ENCODE measurements at regions not wholly inside any gene's neighbourhood (a gene's known extent, or its start where the extent isn't known, plus 50 kb on each side); places are given as distances from the start of the nearest gene placed in this dataset.

DNA sequence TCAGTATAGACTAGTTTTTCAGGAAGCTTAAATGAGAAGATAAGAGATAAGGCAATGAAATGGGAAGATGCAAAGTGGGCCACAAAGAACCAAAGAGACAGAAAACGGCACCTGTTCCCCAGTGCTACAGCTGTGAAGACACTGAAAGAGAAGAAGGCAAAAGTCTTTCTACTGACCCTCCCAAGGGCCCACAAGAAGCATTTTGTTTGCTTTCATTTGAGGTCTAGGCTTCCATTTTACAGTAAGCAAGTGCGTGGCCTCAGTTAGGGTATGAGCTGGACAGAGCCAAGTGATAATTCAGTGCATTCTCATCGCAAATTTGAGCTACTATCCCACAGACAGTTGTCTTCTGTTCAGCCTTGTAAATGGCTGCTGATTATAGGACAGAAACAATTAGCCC, 53.4 kb upstream of the STK17B start:
- no peak for DNase-seq (ENCODE audit: low spot score)
- Mint-ChIP-seq H3K36me3 (ENCODE audit: low read depth, unreplicated experiment) (peaks cover 14% of the 10 kb centered on the region), H3K4me1 (ENCODE audit: unreplicated experiment) (no peaks in the 10 kb centered on the region), H3K4me3 (ENCODE audit: unreplicated experiment) (no peak overlapping the region), H3K9me3 (ENCODE audit: unreplicated experiment) (no peaks in the 10 kb centered on the region), H3K27ac (ENCODE audit: unreplicated experiment) (no peak overlapping the region), H3K27me3 (ENCODE audit: unreplicated experiment) (peaks cover 3% of the 10 kb centered on the region)
- TF ChIP-seq, protein P1, sequence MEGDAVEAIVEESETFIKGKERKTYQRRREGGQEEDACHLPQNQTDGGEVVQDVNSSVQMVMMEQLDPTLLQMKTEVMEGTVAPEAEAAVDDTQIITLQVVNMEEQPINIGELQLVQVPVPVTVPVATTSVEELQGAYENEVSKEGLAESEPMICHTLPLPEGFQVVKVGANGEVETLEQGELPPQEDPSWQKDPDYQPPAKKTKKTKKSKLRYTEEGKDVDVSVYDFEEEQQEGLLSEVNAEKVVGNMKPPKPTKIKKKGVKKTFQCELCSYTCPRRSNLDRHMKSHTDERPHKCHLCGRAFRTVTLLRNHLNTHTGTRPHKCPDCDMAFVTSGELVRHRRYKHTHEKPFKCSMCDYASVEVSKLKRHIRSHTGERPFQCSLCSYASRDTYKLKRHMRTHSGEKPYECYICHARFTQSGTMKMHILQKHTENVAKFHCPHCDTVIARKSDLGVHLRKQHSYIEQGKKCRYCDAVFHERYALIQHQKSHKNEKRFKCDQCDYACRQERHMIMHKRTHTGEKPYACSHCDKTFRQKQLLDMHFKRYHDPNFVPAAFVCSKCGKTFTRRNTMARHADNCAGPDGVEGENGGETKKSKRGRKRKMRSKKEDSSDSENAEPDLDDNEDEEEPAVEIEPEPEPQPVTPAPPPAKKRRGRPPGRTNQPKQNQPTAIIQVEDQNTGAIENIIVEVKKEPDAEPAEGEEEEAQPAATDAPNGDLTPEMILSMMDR (IDR thresholded peaks at IDR 0.05; ENCODE audit: unreplicated experiment), result no peak

DNA sequence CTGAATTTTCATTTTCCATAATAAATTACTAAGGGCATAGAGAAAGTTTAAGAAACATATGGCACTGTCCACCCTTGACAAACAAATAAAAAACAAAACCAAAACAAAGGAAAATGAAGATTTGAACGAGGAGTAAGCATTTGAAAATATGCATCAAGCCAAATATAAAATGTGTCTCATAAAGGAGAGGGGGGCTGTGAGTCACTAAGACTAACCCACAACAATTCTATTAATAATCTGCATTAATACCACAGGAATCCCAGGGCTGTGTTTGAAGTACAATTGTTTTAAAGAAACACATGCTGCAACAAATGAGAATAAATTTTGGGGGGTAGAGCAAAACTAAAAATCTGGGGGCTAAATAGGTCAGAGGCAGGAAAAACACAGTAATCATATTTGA, 53.8 kb upstream of the STK17B start:
- DNase-seq (ENCODE audit: low spot score), result no peak
- TF ChIP-seq, protein P1 (IDR thresholded peaks at IDR 0.05; ENCODE audit: unreplicated experiment), result no peak
- Mint-ChIP-seq H3K27me3 (ENCODE audit: unreplicated experiment) (peaks cover 3% of the 10 kb centered on the region), H3K4me3 (ENCODE audit: unreplicated experiment) (no peak overlapping the region), H3K36me3 (ENCODE audit: low read depth, unreplicated experiment) (peaks cover 14% of the 10 kb centered on the region), H3K4me1 (ENCODE audit: unreplicated experiment) (no peaks in the 10 kb centered on the region), H3K9me3 (ENCODE audit: unreplicated experiment) (no peaks in the 10 kb centered on the region), H3K27ac (ENCODE audit: unreplicated experiment) (no peak overlapping the region)

DNA sequence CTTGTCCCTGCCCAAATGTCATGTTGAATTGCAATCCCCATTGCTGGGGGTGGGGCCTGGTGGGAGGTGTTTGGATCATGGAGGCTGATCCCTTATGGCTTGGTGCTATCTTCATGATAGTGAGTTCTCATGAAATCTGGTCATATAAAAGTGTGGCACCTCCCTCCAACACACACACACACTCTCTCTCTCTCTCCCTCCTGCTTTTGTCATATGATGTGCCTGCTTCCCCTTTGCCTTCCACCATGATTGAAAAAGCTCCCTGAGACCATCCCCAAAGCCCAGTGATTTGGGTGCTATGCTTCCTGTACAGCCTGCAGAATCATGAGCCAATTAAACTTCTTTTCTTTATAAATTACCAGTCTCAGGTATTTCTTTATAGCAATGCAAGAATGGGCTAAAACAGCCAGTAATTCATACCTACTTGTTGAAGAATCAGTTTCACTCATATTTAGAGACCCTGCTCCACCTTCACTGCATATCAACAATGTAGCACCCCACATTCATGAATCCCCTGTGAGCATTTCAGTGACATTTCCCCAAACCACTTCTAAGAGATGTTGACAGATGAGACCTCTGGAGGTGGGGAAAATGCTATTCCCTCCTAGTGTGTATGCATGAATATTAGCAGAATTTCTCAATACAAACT, 54.8 kb upstream of the STK17B start:
- Mint-ChIP-seq H3K27me3 (ENCODE audit: unreplicated experiment) (peaks cover 3% of the 10 kb centered on the region), H3K9me3 (ENCODE audit: unreplicated experiment) (no peaks in the 10 kb centered on the region), H3K36me3 (ENCODE audit: low read depth, unreplicated experiment) (peaks cover 14% of the 10 kb centered on the region), H3K27ac (ENCODE audit: unreplicated experiment) (no peak overlapping the region), H3K4me1 (ENCODE audit: unreplicated experiment) (no peaks in the 10 kb centered on the region), H3K4me3 (ENCODE audit: unreplicated experiment) (no peak overlapping the region)
- TF ChIP-seq, protein P1 (IDR thresholded peaks at IDR 0.05; ENCODE audit: unreplicated experiment), result no peak
- no peak for DNase-seq (ENCODE audit: low spot score)

DNA sequence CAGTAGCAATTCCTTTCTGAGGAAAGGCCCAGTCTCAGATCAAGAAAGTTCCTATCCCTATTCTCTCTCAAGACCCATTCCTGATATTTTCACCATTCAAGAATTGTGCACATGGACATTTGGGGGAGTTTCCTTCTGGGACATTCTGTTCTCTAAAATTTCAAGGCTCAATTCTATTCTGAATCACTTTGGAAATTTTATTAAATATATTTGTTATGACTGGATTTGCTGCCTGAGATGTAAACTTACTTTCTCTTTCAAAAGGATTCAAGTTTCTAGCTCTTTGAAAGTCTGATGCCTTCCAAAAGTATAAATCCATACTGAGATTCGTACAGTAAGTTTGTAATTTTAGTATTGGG, 55.3 kb upstream of the STK17B start:
- TF ChIP-seq, protein P1 (IDR thresholded peaks at IDR 0.05; ENCODE audit: unreplicated experiment), result no peak
- Mint-ChIP-seq H3K4me1 (ENCODE audit: unreplicated experiment) (no peaks in the 10 kb centered on the region), H3K36me3 (ENCODE audit: low read depth, unreplicated experiment) (peaks cover 14% of the 10 kb centered on the region), H3K9me3 (ENCODE audit: unreplicated experiment) (no peaks in the 10 kb centered on the region), H3K4me3 (ENCODE audit: unreplicated experiment) (no peak overlapping the region), H3K27ac (ENCODE audit: unreplicated experiment) (no peak overlapping the region), H3K27me3 (ENCODE audit: unreplicated experiment) (peaks cover 3% of the 10 kb centered on the region)
- no peak for DNase-seq (ENCODE audit: low spot score)

DNA sequence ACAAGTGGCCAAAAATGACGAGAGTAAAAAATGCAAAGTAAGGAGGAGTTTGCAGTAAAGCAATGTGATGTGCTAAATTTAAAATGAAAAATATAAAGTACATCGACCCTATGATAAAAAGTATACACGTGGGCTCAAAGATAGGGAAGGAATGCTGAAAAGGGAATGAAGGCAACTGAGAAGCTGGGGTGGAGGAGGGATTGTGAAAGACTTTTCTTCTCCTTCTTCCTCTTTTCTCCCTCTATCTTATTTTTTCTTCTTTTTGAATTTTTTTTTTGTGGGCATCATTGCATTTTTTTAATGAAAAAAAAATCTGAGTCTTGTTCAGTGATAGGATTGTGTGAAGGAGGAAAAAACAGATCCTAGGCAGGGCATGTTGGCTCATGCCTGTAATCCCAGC, 57.6 kb upstream of the STK17B start:
- no peak overlapping the region for H3K4me3 Mint-ChIP-seq (ENCODE audit: unreplicated experiment)
- no peak overlapping the region for H3K27ac Mint-ChIP-seq (ENCODE audit: unreplicated experiment)
- DNase-seq (ENCODE audit: low spot score), result no peak
- H3K36me3 Mint-ChIP-seq (ENCODE audit: low read depth, unreplicated experiment), result peaks cover 10% of the 10 kb centered on the region
- H3K4me1 Mint-ChIP-seq (ENCODE audit: unreplicated experiment), result no peaks in the 10 kb centered on the region
- TF ChIP-seq, protein P1 (IDR thresholded peaks at IDR 0.05; ENCODE audit: unreplicated experiment), result no peak
- peaks cover 3% of the 10 kb centered on the region for H3K27me3 Mint-ChIP-seq (ENCODE audit: unreplicated experiment)
- no peaks in the 10 kb centered on the region for H3K9me3 Mint-ChIP-seq (ENCODE audit: unreplicated experiment)

Data from endothelial cell (in vitro differentiated cells).